ENCODE measurements at regions not wholly inside any gene's neighbourhood (a gene's known extent, or its start where the extent isn't known, plus 50 kb on each side); places are given as distances from the start of the nearest gene placed in this dataset.

- DNase-seq: no peak
These were observed 159.9 kb upstream of the RUNX1 start for GRCh38 chr21:35208810-35209517.

- no peak for DNase-seq
These were observed 159.0 kb upstream of the RUNX1 start for GRCh38 chr21:35208104-35208503.

DNA sequence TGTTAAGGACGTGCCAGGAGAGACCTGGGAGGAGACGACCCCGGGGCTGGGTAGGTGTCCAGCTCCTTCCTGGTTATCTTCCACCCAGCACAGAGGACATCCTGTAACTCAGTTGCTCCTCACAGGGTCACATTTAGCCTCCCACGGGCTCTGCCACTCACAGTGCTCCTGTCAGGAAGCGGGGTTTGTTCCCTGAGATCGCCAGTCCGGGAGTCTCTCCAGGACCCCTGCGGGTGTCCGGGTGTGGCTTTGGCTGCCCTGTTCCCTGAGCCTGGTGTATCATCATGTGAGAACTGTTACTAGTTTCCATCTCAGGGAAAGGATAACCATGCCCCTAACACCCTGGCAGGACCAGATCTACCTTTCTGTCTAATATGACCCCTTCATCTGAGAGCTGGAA is 158.2 kb upstream of the RUNX1 start:
- DNase-seq: no peak

DNA sequence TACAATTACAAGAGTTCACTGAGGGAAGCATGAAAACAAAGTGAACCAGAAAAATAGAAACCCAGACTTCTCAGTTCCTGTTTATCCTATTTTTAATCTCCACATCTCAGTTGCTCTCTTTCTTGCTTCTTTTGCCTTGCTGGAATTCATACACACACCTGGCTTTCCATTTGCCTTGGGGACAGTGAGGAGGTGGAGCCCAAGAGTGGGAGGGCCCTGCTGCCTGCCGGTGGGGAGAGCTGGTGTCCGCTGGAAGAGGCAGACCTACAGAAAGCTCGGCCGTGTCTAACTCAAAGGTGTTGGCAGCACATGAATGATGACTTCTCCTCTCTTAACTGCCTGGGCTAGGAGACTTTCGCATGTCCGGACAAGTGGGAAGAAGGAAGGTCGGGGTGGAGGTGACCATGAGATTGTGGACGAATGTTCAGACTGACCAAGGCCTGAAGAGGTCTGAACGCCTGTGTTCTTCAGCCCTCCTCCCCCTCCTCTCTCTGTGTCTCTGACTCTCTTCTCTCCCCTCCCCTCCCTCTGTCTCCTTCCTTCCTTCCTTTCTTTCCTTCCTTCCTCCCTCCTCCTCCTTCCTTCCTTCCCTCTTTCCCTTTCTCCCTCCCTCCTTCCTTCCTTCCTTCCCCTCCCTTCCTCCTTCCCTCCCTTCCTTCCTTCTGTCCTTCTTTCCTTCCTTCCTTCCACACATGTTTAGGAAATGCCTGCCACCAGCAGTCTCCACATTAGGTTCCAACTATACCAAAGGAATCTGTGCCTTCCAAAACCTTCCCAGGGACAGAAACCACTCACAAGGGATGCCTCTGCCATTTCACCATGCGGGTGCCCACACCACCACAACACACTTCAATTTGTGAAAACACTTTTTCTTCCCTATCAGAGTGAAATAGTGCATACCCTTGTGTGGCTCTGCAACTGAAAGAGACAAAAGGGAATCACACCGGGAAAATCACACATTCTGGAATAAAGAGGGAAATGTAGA is 157.3 kb upstream of the RUNX1 start:
- no peak for DNase-seq

DNA sequence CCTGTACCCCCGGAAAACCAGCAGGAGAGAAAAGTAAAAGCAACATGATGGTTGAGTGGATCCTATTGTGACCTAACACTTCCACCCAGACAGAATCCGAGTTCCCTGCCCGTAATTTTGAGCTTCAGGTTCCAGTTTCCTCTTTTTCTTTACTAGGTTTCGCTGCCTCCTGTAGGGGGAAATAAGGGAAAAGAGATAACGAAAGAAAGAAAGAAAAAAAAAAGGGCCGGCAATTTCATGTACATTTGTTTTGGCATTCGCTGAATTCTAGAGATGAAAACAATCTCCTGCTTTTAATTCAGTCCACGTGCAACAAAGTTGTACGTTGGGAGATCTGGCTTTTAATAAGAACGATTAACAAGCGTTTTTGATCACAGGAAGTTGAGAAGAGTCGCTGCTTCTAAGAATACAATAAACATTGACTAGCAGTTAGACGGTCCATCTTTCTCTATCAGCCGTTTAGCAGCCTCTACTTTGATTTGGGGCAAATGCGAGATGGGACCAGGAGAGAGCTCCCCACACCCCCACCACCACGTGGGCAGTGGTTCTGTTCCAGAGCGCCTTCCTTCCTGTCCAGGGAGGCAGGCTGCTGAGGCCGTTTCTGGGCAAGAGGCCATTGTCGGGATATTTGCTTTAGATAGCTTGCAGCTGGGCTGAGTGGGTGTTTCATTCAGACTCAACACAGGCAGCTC is 155.9 kb upstream of the RUNX1 start:
- DNase-seq: no peak

- DNase-seq: no peak
These were observed 155.0 kb upstream of the RUNX1 start for GRCh38 chr21:35204125-35204524.

GRCh38 chr21:35203093-35203977 is 154.2 kb upstream of the RUNX1 start:
- DNase-seq: no peak

GRCh38 chr21:35202431-35202830 is 153.3 kb upstream of the RUNX1 start:
- no peak for DNase-seq

DNA sequence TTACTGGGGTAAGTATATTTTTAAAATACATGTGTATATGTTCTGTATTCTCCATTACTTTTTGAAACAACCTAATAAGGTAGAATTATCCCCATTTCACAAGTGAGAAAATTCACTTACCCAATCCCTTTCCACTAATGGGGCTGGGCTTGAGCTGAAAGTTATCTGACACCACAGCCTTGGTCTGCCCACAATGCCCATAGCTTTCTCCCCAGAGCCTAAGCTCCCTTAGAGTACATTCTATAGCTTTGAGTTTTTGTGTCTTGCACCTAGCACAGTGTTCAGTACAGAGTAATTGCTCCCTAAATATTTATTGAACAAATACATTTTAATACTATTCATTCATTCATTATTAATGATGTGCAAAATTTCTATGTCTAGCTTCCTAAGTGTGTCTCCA is 152.7 kb upstream of the RUNX1 start:
- no peak for DNase-seq

GRCh38 chr21:35201288-35201687 is 152.2 kb upstream of the RUNX1 start:
- no peak for DNase-seq

DNA sequence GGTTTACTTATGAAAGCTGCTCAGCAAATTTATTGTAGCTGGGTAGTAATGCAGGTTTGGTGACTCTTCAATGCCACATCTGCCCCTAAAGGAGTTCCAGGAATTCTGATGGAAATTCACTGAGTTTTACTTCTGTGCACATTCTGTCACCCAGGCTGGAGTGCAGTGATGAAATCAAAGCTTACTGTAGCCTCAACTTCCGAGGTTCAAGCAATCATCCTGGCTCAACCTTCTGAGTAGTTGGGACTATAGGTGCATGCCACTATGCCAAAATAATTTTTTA is 150.6 kb upstream of the RUNX1 start:
- no peak for DNase-seq

DNA sequence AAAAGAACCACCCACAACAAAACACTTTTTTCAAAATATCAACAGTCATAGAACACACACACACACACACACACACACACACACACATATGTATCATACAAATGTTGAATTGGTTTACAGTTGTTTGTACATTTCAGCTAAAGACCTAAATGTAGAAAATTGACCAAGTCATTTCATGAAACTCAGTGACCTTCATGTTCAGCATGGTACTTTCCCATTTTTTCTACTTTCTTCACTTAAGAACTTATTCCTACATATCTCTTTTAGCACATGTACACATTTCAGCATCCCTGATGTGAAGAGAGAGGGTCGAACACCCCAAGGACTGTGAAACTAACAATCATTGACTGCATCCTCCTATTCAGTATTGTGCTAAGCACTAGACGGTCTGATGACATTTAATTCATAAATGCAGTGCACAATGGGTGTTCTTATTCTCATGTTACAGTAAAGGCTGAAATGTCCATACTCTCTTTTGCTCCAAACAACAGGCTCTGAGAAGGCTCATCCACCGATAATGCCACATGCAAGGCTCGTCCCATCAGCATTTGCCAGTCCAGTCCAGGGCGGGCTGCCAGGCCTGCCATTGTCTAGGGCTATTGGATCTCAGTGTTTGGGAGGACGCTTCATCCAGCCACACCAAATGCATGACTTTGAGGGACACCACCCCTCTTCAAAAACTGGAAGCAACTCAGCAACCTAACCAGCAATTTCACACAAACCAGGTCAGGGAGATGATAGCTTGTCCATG is 150.1 kb upstream of the RUNX1 start:
- no peak for DNase-seq

- no peak for DNase-seq
These were observed 149.5 kb upstream of the RUNX1 start for GRCh38 chr21:35198565-35198964.

- DNase-seq: no peak
These were observed 148.9 kb upstream of the RUNX1 start for GRCh38 chr21:35197992-35198431.

DNA sequence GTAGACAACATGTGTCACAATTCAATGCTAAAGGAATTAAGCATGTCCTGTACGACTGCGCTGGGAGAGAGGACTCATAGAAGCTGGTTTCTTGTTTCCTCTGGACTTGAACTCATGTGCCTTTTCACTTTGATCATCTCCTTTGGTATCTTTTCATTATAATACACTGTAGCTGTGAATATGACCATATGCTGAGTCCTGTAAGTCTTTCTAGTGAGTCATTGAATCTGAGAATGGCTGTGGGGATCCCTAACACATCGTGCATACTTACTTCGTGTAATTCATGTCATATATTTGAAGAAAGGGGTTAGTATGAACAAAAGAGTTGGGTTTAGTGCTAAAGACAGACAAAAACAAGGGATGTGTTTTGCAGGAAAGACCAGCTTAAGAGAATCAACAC is 148.1 kb upstream of the RUNX1 start:
- DNase-seq: no peak

- DNase-seq: no peak
These were observed 147.0 kb upstream of the RUNX1 start for GRCh38 chr21:35196128-35196527.

DNA sequence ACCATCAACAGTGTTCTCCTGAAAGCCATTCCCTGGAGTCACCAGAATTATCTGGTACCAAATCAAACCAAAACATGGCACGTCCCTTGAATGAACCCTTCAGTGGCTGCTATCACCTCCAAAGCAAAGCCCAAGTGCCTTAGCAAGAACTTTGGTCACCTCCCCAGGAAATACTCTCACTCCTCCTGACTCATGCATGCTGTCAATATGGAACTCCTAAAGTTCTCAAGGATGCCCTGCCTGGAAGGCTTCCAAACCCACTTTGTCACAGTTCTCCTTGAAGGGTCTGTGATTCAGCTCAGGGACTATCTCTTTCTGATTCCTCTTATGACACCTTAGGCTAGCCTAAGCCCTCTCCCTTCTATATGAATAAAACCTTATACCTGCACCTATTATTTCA is 146.1 kb upstream of the RUNX1 start:
- no peak for DNase-seq

- no peak for DNase-seq
These were observed 142.7 kb upstream of the RUNX1 start for GRCh38 chr21:35191754-35192153.

- DNase-seq: no peak
These were observed 142.0 kb upstream of the RUNX1 start for GRCh38 chr21:35191128-35191527.

- no peak for DNase-seq
These were observed 141.1 kb upstream of the RUNX1 start for GRCh38 chr21:35190201-35190701.

GRCh38 chr21:35189077-35189863 is 140.2 kb upstream of the RUNX1 start:
- no peak for DNase-seq

Data from effector CD4-positive, alpha-beta T cell (primary cell).